Loucy (cell line): ENCODE measurements at regions not wholly inside any gene's neighbourhood (a gene's known extent, or its start where the extent isn't known, plus 50 kb on each side); places are given as distances from the start of the nearest gene placed in this dataset.

ENCODE experiments used
- H2AFZ ChIP-seq: fragments of 200-600 bp; sonication (generic); 2 replicates; pipeline ENCODE4 v1.6.0; 2016; ENCODE audit warnings: antibody characterized with exemption, mild to moderate bottlenecking, low read length, moderate library complexity
- H3F3A ChIP-seq: fragments of 200-600 bp; 2 replicates; pipeline ENCODE4 v1.6.0; 2016; ENCODE audit warnings: antibody characterized with exemption, low read depth, mild to moderate bottlenecking
- H3K27me3 ChIP-seq: fragments of 200-600 bp; sonication (generic); 2 replicates; pipeline ENCODE4 v1.6.1; 2014; ENCODE audit warnings: low read length, mild to moderate bottlenecking; ENCODE audit not compliant: insufficient read depth, poor library complexity, severe bottlenecking
- H3K36me3 ChIP-seq: fragments of 200-600 bp; sonication (generic); 2 replicates; pipeline ENCODE4 v1.6.1; 2016; ENCODE audit warnings: low read length; ENCODE audit not compliant: insufficient read depth
- H3K4me1 ChIP-seq: fragments of 200-600 bp; sonication (generic); 2 replicates; pipeline ENCODE4 v1.5.1; 2014; ENCODE audit warnings: low read length, mild to moderate bottlenecking; ENCODE audit not compliant: insufficient read depth, poor library complexity, severe bottlenecking
- H3K4me2 ChIP-seq: fragments of 200-600 bp; sonication (generic); 2 replicates; pipeline ENCODE4 v1.6.0; 2014; ENCODE audit warnings: antibody characterized with exemption, low read length, low read depth, mild to moderate bottlenecking; ENCODE audit not compliant: poor library complexity, severe bottlenecking
- H3K4me3 ChIP-seq: fragments of 200-600 bp; sonication (generic); 2 replicates; pipeline ENCODE4 v1.5.1; 2014; ENCODE audit warnings: low read length, mild to moderate bottlenecking, mixed read lengths; ENCODE audit not compliant: poor library complexity, severe bottlenecking
- H3K79me2 ChIP-seq: fragments of 200-600 bp; sonication (generic); 2 replicates; pipeline ENCODE4 v1.6.1; 2014; ENCODE audit warnings: low read length; ENCODE audit not compliant: insufficient read depth
- H3K9ac ChIP-seq: fragments of 200-600 bp; sonication (generic); 2 replicates; pipeline ENCODE4 v1.6.0; 2014; ENCODE audit warnings: mild to moderate bottlenecking, low read depth, low read length, moderate library complexity; ENCODE audit not compliant: poor library complexity, severe bottlenecking
- H3K9me2 ChIP-seq: fragments of 200-600 bp; sonication (generic); replicated peaks from 2 replicates; pipeline ENCODE4 v1.6.1; 2016; ENCODE audit warnings: low read depth, low read length, mixed read lengths
- H3K9me3 ChIP-seq: fragments of 200-600 bp; sonication (generic); 2 replicates; pipeline ENCODE4 v1.6.1; 2014; ENCODE audit warnings: mild to moderate bottlenecking, antibody characterized with exemption, low read length, low read depth; ENCODE audit not compliant: insufficient read depth
- H4K20me1 ChIP-seq: fragments of 200-600 bp; sonication (generic); 2 replicates; pipeline ENCODE4 v1.6.0; 2014; ENCODE audit warnings: antibody characterized with exemption, low read length, mild to moderate bottlenecking; ENCODE audit not compliant: insufficient read depth, poor library complexity, severe bottlenecking
- CTCF ChIP-seq: fragments of 200-600 bp; sonication (generic); conservative IDR thresholded peaks from 2 replicates; pipeline ENCODE4 v1.5.1; 2014; ENCODE audit warnings: mild to moderate bottlenecking, antibody characterized with exemption, low read length
- EZH2phosphoT487 ChIP-seq: fragments of 200-600 bp; IDR thresholded peaks from 2 replicates; pipeline ENCODE4 v1.6.1; 2018; ENCODE audit warnings: antibody characterized with exemption, mild to moderate bottlenecking, moderate library complexity, borderline replicate concordance

- H2AFZ ChIP-seq: no peak overlapping the region
- no peak for TF ChIP-seq CTCF
- TF ChIP-seq EZH2phosphoT487: no peak
- H3K4me3 ChIP-seq: no peak overlapping the region
- no peaks in the 10 kb centered on the region for H3K27me3 ChIP-seq
- H3F3A ChIP-seq: no peaks in the 10 kb centered on the region
- no peaks in the 10 kb centered on the region for H4K20me1 ChIP-seq
- H3K4me2 ChIP-seq: no peak overlapping the region
- no peak overlapping the region for H3K9ac ChIP-seq
- no peaks in the 10 kb centered on the region for H3K79me2 ChIP-seq
- no peaks in the 10 kb centered on the region for H3K4me1 ChIP-seq
- H3K9me2 ChIP-seq: no peaks in the 10 kb centered on the region
- H3K9me3 ChIP-seq: no peaks in the 10 kb centered on the region
- H3K36me3 ChIP-seq: no peaks in the 10 kb centered on the region
Measured at GRCh38 chr12:102746963-102747362, 170.1 kb downstream of the PAH start.

DNA sequence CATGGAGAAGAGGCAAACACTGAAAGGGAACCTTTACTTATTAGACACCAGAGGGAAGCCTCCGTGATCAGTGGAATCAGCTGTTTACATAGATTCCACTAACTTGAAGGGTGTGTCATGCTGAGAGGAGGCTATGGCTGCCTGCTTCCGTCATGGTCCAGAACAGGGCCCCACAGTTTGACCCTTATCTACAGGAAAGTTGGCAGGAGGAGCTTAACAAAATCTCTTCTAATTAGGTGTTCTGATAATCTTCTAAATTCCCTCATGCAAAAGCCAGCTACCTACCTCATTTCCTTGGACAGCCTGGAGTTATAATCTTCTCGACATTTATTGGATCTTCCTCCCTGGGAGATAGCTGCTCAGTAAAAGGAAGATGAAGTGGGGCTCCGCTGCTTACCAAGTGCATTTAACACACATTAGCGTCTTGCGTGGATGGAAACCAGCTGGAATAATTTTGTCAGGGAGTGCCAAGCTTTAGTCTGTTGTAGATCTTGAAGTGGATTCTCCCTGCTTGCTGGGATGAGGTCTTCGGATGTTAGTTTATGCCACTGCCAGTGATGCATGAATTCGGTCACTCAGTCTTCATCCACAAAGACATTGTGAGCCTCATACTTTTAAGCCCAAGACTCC, 171.0 kb downstream of the PAH start:
- no peaks in the 10 kb centered on the region for H3K27me3 ChIP-seq
- no peaks in the 10 kb centered on the region for H3K9me2 ChIP-seq
- no peaks in the 10 kb centered on the region for H3F3A ChIP-seq
- TF ChIP-seq EZH2phosphoT487: no peak
- TF ChIP-seq CTCF: no peak
- H3K4me1 ChIP-seq: no peaks in the 10 kb centered on the region
- no peak overlapping the region for H3K4me2 ChIP-seq
- H3K79me2 ChIP-seq: no peaks in the 10 kb centered on the region
- no peak overlapping the region for H3K4me3 ChIP-seq
- no peak overlapping the region for H2AFZ ChIP-seq
- H3K9ac ChIP-seq: no peak overlapping the region
- H3K9me3 ChIP-seq: no peaks in the 10 kb centered on the region
- H3K36me3 ChIP-seq: no peaks in the 10 kb centered on the region
- no peaks in the 10 kb centered on the region for H4K20me1 ChIP-seq

DNA sequence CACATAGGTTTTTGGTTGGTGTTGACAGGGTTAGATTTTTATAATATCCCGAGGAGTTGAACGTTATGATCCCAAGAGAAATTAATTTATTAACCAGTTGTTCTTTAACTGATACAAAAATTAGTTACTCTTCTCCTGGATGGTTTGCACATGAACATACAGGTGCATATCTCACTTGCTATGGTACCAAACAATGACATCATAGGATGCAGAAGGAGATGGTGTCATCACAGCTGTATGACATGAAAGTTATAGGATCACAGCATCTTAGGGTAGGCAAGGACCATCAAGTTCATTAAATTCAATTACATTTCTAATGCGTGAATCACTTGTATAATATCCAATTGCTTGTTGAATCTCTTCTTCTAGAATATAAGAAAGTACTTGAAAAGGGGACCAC, 175.8 kb downstream of the PAH start:
- Histone ChIP-seq H3K9me2 (no peaks in the 10 kb centered on the region), H4K20me1 (no peaks in the 10 kb centered on the region), H3K36me3 (no peaks in the 10 kb centered on the region), H2AFZ (no peak overlapping the region), H3K4me1 (no peaks in the 10 kb centered on the region), H3K9ac (no peak overlapping the region), H3F3A (no peaks in the 10 kb centered on the region), H3K9me3 (no peaks in the 10 kb centered on the region), H3K4me2 (no peak overlapping the region), H3K79me2 (no peaks in the 10 kb centered on the region), H3K4me3 (no peak overlapping the region), H3K27me3 (no peaks in the 10 kb centered on the region)
- TF ChIP-seq EZH2phosphoT487 (no peak), CTCF (no peak)
